HG03571 (cell line): ENCODE measurements at regions not wholly inside any gene's neighbourhood (a gene's known extent, or its start where the extent isn't known, plus 50 kb on each side); places are given as distances from the start of the nearest gene placed in this dataset.
"Not testable (repeated sequence)": the region's sequence is repeated elsewhere in the genome, so short reads cannot be mapped to it uniquely, and the experiment has no call there.

ENCODE experiments used
- ATAC-seq: cut with Tn5 transposase; IDR thresholded peaks from one replicate; pipeline ENCODE4 v1.9.1; 2021; ENCODE audit not compliant: unreplicated experiment

DNA sequence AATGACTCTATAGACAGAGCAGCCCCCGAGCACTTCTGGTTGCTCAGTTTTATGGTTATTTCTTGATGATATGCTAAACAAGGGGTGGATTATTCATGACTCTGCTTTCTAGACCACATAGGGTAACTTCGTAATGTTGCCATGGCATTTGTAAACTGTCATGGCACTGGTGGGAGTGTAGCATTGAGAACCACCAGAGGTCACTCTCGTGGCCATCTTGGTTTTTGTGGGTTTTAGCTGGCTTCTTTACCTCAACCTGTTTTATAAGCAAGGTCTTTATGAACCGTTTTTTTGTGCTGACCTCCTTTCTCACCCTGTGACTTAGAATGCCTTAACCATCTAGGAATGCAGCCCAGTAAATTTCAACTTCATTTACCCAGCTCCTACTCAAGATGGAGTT lies 1036.2 kb upstream of the FLRT2 start:
- no peak for ATAC-seq

DNA sequence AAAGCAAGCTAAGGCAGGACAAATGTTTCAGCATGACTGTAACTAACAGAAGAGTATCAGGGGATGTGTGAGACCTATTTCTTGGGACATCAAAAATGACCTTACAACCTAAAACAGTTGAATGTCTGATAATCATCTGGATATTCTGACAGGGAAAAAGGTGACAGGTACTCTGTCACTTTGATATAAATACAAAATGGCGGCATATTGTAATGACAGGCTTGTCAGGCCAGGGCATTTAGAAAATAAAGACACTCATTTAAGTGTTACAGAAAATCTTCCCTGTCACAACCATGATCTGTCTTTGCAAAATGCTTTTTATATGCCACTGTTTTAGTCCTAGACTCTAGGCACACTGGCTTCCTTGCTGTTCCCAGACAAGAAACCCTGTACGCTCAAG lies 1033.3 kb upstream of the FLRT2 start:
- no peak for ATAC-seq

DNA sequence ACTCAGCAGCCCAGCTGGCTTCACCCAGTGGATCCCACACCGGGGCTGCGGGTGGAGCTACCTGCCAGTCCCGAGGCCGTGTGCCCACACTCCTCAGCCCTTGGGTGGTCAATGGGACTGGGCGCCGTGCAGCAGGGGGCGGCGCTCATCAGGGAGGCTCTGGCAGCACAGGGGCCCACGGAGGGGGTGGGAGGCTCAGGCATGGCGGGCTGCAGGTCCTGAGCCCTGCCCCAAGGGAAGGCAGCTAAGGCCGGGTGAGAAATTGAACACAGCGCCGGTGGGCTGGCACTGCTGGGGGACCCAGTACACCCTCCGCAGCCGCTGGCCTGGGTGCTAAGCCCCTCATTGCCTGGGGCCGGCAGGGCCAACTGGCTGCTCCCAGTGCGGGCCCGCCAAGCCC lies 1017.1 kb upstream of the FLRT2 start:
- ATAC-seq, result not testable (repeated sequence)

DNA sequence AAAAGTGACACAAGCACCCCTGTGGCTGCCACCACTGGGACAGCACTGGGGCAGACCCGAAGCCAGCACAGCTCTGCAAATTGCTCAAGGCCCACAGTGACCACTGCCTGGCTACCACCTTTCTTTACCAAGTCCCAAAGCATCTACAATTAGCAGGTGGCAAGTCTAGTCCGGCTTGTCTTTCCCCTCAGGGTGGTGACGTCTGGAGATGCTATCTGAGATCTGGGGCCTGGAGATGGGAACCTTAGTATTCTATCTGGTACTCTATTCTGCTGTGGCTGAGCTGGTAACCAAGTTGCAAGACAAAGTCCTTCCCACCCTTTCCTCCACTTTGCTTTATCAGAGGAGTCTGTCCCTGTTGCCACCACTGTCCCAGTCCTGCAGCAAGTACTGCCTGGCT lies 1010.1 kb upstream of the FLRT2 start:
- ATAC-seq, result no peak

DNA sequence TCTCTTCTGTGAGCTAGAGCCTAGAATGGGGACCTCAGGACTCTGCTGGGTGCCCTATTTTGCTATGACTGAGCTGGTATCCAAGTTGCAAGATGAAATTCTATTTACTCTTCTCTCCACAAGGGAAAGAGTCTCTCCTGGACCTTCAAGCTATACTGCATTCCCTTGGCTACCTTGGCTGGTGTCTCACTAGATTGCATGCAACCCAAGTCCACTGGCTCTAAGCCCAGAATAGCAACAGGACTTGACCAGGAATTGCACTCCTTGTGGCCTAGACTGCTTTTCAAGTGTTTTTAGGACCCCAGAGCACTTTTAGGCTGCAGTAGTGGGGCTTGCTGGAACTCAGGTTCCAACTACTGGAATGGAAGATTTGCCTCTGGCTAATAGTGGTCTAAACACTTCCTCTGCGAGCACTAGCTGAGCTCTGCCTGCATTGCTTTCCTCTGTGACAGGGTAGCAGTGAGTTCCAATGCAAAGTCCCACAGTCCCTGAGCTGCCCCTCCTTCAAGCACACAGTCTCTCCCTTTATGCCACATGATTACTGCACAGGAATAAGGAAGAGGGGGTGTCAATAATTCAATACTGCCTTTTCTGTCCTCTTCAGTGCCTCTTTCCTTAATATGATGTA lies 1009.1 kb upstream of the FLRT2 start:
- no peak for ATAC-seq

DNA sequence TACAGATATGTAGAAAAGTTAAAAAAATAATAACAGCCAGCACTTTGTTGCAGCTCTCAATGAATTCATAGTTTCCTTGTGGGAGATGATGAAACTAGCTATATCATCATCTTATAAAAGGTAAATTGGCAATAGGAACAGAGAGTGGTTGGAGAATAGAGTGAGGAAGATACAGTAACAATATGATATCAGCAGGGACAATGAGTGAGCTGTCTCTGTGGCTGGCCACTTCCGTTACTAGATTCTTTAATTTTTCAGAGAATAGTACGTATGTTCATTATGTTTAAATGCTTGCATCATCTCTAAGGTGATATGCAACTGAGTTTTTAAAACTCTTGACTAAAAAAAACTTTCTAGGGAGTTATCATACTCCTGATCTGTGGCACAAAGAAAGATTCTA lies 1006.2 kb upstream of the FLRT2 start:
- ATAC-seq, result no peak

DNA sequence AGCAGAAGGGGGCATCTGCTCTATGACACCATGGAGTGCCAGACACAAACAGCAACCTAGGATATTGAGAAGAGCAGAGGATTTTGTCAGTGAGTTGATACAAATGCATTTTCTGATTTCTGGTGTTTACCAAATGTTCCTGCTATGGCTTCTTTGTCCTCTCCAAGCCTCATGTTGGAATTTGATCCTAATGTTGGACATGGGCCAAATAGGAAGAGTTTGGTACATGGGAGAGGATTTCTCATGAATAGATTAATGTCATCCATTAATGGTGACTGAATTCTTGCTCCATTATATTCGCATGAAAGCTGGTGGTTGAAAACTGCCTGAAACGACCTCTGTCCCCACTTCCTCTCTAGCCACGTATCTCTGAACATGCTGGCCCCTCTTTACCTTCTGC lies 1002.2 kb upstream of the FLRT2 start:
- ATAC-seq, result no peak

DNA sequence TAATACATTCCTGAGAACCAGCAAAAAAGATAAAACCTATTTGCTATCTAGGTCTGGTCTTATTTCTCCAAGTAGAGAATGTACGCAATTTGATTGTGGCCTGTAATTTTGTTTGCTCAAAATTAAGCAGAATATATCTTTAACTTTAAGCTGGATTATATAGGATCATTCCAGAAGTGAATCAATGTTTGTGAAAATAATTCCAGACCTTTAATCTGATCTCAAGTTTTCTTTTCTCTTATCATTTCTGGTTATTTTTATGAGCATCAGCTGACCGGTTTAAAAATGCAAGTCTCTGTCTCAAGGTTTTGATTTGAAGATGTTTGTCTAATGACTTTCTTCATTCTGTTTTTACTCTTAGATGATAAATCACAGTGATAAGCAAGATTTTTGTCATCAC lies 997.9 kb upstream of the FLRT2 start:
- ATAC-seq, result no peak

DNA sequence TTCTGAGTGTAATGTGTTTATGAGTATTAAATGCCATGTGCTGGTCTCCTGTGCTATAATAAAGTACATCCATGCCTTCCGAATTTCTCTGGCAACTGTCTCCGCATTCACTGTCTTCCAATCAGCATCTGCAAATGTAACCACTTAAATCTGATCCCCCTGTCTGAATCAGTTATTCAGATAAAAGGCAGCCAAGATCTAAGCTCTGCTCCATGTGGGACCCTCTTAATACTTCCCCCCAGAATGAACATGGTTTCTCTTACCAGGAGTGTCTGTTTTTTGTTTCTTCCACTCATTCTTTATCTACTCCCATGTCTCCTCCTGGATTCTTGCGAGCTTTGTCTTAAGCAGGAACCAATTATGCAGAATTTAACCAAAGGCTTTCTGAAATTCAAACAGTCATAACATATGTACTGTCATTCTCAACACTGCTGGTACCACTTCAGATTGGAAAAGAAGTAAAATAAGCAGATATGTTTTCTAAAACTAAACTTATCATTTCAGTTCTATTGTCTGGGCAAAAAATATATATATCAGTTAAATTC lies 996.7 kb upstream of the FLRT2 start:
- ATAC-seq, result no peak

DNA sequence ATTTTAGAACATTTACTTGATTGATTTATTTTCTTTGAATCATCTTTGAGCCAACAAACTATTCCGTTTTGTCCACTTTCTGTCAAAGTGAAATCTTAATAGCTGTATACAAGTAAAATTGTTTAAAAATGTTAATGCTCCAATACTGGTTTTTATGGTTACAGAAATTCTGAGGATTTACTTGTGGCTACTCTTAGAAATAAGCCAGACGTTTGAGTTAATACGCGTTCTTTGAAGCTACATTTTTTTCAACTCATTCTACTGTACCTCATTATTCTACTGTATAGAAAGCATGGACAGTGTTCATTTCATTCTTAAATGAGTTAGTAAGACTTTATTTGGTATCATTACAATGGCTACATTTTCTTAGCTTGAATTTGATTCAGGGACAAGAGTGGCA lies 996.2 kb upstream of the FLRT2 start:
- ATAC-seq, result no peak

DNA sequence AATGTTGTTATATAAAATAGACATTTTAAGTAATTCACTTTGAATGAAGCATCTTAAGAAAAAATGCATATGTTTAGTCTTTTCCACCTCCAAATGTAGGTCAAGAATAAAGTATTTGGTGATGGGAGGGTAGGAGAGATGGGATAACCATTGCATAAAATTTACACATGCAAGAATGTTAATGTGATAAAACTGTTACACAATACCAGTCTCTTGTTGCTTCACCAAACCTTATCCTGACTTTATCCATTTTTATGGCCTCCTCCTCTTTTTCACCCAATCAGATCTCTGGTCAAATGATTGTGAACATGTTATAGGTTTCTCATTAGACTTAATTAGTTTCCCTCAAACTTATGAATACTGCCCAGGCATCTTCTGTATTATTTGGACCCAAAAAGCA lies 994.5 kb upstream of the FLRT2 start:
- ATAC-seq, result no peak

DNA sequence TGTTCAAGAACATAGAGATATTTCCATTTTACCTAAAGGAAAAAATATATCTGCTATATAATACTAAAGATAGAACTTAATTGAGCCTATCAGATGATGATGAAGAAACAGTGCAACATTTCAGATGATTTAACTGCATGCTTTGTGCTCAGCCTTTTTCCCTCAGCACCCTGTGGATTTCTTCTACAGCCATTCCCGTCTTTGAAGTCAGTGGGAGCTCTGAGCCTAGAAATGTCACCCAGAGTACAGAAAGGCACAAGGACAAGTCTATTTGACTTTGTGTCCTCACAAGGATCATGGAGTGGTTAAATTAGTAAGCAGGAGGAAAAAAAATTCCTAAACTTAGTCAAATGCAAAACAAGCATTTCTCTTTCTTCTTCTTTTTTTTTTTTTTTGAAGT lies 994.0 kb upstream of the FLRT2 start:
- no peak for ATAC-seq

DNA sequence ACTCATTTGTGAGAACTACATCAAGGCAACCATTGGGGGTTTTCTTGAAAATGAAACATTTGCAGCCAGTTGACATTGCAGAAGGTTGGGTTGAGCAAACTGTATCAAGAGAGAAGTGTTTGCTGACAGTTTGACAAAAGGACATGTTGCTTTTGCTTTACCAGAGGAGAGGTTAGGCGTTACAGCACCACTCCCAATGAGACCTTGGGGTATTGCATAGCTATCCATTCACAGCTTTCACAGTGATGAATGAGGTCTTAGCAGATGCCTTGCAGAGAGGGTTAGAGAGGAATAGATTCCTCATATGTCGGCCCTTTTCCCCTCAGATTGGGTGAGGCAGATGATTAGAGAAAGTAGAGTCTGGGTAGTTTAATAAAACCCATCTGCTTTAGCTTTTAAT lies 988.9 kb upstream of the FLRT2 start:
- ATAC-seq, result no peak

DNA sequence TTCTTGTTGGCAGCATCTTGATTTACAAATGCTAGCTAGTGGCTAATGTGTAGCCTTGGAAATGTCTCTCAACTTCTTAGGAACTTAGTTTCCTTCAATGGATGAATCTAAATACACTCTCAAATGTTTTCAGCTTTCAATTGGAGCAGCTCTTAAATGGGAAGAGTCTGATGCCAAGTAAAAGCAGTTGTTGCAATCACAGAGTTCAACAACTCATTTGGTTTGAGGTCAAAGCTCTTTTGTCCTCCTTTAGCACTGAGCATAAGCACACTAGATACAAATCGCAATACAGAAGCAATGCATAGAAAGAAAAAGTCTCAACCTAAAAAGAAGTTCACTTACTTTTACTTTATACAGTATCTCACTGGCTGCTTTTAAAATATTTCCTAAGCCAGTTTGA lies 986.1 kb upstream of the FLRT2 start:
- ATAC-seq, result no peak

DNA sequence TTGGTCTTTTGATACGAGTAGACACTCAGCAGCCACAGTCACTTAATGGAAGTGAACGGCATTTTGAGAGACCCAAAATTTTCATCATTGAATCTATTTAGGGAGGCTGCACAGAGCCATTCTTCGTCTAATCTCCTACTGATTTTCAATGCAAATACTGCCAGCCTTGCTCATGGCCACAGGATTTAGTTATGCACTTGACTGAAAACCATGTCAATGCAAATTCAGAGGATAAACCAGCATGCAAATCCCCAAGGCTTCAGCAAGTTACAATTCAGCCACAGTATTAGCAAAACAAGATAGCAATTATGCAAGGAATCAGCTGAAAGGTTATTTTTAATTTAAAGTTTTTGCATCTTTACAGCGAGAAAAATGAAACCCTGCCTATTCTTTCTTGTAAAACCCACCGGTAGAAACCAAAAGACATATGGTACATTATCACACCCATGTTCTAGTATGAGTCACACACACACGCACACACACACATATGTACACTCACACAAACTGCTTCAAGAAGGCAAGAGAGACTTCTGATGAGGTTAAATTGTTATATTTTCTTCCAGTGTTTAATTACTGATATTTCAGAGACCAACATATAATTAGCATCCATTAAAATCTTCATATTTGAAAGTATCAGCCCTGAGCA lies 985.3 kb upstream of the FLRT2 start:
- ATAC-seq, result no peak

DNA sequence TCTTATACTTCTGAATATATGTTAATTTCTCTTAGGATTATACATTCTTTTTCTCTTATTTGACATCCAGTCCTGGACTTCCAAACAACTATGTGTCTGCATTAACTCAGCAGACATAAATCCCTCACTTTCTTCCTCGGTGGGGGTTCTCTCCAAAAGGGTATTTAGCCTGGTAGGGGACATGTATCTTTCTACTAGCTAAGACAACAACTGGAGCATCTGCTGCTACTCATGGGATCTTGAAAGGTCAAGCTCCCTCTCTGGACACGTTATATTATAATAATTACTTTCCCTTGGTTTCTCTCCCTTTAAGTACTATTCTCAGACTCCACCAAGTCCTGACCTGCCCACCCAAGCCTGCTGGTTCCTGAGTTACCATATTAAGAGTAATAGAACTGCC lies 983.7 kb upstream of the FLRT2 start:
- ATAC-seq, result no peak

DNA sequence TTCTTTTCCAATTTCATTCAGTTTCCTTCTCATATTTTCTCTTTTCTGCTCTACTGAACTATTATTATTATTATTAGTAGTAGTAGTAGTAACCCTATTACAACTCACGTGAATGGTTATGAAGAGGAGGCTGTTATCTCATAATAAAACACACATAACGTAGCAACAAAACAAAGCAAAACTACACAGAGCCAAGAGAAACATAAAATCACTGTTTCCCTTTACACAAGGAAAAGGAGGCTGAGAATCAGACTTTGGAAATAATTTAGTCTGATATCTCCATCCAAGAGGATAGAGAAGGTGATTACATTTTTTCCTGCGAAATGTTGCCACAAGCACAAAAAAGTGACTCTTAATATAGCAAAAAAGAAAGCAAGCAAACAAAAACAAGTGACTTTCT lies 975.8 kb upstream of the FLRT2 start:
- ATAC-seq, result no peak

DNA sequence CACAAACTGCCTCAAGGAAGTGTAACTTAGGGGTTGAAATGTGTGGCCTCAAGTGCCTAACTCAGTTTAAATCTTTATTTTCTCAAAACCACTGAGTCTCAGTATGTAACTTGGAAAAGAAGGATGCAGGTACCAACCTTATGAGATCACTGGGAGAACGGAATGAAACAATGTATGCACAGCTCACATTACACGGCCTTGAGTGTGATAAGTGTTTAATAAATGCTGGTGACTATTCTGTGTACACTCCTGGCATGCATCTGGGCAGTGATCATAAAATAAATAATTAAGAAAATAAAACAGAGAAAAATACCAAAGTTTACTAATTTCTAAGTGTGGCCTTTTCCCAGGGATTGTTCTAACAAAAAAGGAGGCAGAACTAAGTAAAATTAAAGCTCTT lies 974.5 kb upstream of the FLRT2 start:
- ATAC-seq, result no peak

DNA sequence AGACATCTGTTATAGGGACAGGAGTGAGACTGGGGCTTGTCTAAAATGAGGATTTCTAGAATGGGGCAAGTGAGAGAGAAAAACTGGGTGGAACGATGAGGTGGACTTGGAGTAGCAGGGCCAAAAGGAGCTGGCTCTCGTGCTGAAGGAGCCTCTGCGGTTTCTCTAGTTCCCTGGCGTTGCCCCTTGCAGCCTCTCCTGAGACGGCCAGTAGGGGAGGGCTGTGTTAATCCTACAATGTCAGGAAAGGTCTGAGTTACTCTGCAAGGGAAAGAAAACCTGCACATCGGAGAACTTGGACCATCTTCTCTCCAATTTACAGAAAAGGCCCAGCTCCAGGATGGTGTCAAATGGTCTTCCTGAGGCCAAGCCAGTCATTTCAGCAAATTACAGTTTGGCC lies 963.8 kb upstream of the FLRT2 start:
- no peak for ATAC-seq

DNA sequence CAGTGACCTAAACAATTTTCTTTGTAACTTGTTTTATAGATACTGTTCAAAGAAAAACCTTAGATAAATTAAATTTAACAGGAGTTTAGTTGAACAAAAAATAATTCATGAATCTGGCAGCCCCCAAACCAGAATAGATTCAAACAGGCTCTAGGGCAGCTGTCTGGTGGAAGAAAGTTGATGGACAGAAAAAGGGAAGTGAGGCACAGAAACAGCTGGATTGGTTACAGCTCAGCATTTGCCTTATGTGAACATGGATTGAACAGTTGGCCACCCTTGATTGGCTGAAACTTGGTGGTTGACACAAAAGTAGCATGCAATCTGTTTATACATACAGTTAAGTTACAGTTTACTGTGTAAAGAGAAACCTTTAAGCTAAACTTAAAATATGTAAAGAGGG lies 954.3 kb upstream of the FLRT2 start:
- ATAC-seq, result no peak

DNA sequence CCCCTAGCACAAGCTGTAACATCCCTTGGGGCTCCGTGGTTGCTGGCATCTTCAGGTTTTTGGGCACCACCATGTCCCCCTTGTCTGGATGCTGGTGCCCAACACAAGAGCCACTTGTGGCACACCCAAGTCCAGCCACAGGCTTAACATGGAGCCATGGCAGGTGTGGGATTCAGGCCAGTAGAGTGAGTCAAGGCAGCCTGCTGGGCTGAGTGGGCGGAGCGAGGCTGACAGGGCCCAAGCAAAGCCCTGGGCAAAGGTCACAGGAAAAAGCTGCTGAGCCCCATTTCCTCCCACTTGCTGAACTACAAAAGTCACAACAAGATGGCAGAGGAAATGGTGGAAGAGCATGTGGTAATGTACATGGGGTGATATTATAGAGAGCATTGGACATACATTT lies 950.7 kb upstream of the FLRT2 start:
- ATAC-seq, result no peak

DNA sequence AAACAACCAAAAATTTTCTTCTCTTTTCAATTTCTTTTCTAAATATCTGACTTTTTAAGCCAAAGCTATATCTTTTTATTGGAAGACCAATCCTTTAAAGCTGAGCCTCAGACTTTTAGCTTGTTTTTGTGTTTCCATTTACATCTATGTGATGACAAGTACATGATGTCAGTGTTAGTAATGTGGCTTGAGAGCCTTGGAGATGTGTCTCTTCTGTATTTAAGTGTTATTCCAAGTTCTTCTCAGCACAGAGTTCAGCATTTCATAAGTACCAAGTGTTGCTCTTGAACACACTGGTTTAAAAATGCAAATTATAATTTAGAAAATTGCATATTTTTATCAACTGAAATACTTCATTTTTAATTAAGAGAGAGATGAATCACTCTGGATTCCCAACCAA lies 948.9 kb upstream of the FLRT2 start:
- ATAC-seq, result no peak

DNA sequence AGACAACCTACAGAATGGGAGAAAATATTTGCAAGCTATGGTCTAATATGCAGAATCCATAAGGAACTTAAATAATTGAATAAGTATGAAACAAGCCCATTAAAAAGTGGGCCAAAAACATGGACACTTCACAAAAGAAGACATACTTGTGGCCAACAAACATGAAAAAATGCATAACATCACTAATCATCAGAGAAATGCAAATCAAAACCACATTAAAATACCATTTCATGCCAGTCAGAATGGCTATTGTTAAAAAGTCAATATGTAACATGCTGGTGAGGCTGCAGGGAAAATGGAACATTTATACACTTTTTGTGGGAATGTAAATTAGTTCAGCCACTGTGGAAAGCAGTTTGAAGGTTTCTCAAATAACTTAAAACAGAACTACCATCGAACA lies 945.4 kb upstream of the FLRT2 start:
- no peak for ATAC-seq
